ENCODE measurements at regions not wholly inside any gene's neighbourhood (a gene's known extent, or its start where the extent isn't known, plus 50 kb on each side); places are given as distances from the start of the nearest gene placed in this dataset.

DNA sequence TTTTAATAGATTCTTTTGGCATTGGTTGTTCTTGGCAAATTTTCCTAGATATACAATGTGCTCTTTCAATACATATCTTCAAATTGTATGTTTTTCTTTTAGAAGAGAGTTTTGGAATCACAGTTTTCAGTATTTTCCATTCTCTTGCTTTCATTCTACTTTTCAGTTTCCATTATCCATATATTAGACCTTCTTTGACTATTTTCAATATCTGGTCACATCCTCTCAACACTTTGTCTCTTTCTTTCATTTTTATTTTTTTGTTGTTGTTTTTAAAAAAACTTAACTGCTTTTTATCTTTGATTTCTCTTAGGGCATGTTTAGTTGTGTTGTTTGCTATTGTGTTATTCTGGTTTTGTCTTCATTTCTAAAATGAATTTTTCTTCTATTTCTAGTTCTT, 59.9 kb upstream of the CLMN start:
- POLR2A ChIA-PET, result no interaction called here
- H3K4me3 ChIP-seq (ENCODE audit: low read depth, low read length), result no peak overlapping the region
- H3K4me1 ChIP-seq (ENCODE audit: control insufficient read depth, insufficient read depth, low read length), result no peaks in the 10 kb centered on the region
- no peaks in the 10 kb centered on the region for H3K36me3 ChIP-seq (ENCODE audit: control insufficient read depth in 2 of 2, insufficient read depth in 1 of 2, low read length in 2 of 2)
- H3K27ac ChIP-seq (ENCODE audit: extremely low read depth, low read depth, low read length), result no peak overlapping the region
- H3K9me3 ChIP-seq (ENCODE audit: control insufficient read depth, insufficient read depth, low read depth, low read length), result no peaks in the 10 kb centered on the region
- CTCF ChIA-PET, result interaction anchor here (0.6 to 1.4 kb wide), 2 partner anchors 18 to 20 kb away, joined by 3 to 6 read pairs; no protein-coding TSS in a partner anchor
- TF ChIP-seq ZNF837 (tag by site-specific recombination; IDR thresholded peaks at IDR 0.05), result no peak
- TF ChIP-seq ZNF362 (tag by site-specific recombination; IDR thresholded peaks at IDR 0.05), result no peak
- no peak for TF ChIP-seq ZNF473 (tag by site-specific recombination; IDR thresholded peaks at IDR 0.05)
- TF ChIP-seq ZNF133 (tag by site-specific recombination; IDR thresholded peaks at IDR 0.05), result peak; percentile 100
- TF ChIP-seq ATF2 (tag by site-specific recombination; IDR thresholded peaks at IDR 0.05; ENCODE audit: low read depth), result no peak
- TF ChIP-seq ZNF585B (tag by site-specific recombination; IDR thresholded peaks at IDR 0.05), result no peak; the same call in 1 of the 2 replicates
- no peak for TF ChIP-seq ZNF449 (tag by site-specific recombination; IDR thresholded peaks at IDR 0.05)
- no peak for TF ChIP-seq ZSCAN5A (tag by site-specific recombination; IDR thresholded peaks at IDR 0.05)
- TF ChIP-seq MEIS1 (CRISPR knock-in tag; IDR thresholded peaks at IDR 0.05; ENCODE audit: borderline replicate concordance), result no peak
- TF ChIP-seq ZNF510 (tag by site-specific recombination; IDR thresholded peaks at IDR 0.05; ENCODE audit: insufficient replicate concordance), result peak; percentile 27
- TF ChIP-seq, protein P1, sequence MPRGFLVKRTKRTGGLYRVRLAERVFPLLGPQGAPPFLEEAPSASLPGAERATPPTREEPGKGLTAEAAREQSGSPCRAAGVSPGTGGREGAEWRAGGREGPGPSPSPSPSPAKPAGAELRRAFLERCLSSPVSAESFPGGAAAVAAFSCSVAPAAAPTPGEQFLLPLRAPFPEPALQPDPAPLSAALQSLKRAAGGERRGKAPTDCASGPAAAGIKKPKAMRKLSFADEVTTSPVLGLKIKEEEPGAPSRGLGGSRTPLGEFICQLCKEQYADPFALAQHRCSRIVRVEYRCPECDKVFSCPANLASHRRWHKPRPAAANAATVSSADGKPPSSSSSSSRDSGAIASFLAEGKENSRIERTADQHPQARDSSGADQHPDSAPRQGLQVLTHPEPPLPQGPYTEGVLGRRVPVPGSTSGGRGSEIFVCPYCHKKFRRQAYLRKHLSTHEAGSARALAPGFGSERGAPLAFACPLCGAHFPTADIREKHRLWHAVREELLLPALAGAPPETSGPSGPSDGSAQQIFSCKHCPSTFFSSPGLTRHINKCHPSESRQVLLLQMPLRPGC (tag by site-specific recombination; IDR thresholded peaks at IDR 0.05), result no peak
- TF ChIP-seq, protein P2, sequence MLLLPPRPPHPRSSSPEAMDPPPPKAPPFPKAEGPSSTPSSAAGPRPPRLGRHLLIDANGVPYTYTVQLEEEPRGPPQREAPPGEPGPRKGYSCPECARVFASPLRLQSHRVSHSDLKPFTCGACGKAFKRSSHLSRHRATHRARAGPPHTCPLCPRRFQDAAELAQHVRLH (tag by site-specific recombination; IDR thresholded peaks at IDR 0.05), result no peak
- no peak for TF ChIP-seq ZNF830 (tag by site-specific recombination; IDR thresholded peaks at IDR 0.05; ENCODE audit: low read depth)
- TF ChIP-seq GLIS1 (tag by site-specific recombination; IDR thresholded peaks at IDR 0.05), result no peak
- 0 out of 2 replicates have a peak, but pooled peaks have one; percentile 54 for TF ChIP-seq TRIM28 (IDR thresholded peaks at IDR 0.05; ENCODE audit: borderline replicate concordance, low read length)
- no peak for TF ChIP-seq KLF16 (tag by site-specific recombination; IDR thresholded peaks at IDR 0.05)
- TF ChIP-seq, protein P3, sequence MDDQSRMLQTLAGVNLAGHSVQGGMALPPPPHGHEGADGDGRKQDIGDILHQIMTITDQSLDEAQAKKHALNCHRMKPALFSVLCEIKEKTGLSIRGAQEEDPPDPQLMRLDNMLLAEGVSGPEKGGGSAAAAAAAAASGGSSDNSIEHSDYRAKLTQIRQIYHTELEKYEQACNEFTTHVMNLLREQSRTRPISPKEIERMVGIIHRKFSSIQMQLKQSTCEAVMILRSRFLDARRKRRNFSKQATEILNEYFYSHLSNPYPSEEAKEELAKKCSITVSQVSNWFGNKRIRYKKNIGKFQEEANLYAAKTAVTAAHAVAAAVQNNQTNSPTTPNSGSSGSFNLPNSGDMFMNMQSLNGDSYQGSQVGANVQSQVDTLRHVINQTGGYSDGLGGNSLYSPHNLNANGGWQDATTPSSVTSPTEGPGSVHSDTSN (CRISPR knock-in tag; IDR thresholded peaks at IDR 0.05), result no peak
- TF ChIP-seq, protein P4, sequence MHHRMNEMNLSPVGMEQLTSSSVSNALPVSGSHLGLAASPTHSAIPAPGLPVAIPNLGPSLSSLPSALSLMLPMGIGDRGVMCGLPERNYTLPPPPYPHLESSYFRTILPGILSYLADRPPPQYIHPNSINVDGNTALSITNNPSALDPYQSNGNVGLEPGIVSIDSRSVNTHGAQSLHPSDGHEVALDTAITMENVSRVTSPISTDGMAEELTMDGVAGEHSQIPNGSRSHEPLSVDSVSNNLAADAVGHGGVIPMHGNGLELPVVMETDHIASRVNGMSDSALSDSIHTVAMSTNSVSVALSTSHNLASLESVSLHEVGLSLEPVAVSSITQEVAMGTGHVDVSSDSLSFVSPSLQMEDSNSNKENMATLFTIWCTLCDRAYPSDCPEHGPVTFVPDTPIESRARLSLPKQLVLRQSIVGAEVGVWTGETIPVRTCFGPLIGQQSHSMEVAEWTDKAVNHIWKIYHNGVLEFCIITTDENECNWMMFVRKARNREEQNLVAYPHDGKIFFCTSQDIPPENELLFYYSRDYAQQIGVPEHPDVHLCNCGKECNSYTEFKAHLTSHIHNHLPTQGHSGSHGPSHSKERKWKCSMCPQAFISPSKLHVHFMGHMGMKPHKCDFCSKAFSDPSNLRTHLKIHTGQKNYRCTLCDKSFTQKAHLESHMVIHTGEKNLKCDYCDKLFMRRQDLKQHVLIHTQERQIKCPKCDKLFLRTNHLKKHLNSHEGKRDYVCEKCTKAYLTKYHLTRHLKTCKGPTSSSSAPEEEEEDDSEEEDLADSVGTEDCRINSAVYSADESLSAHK (tag by site-specific recombination; IDR thresholded peaks at IDR 0.05), result no peak
- no peak for TF ChIP-seq ZNF2 (tag by site-specific recombination; IDR thresholded peaks at IDR 0.05)
- TF ChIP-seq, protein P5, sequence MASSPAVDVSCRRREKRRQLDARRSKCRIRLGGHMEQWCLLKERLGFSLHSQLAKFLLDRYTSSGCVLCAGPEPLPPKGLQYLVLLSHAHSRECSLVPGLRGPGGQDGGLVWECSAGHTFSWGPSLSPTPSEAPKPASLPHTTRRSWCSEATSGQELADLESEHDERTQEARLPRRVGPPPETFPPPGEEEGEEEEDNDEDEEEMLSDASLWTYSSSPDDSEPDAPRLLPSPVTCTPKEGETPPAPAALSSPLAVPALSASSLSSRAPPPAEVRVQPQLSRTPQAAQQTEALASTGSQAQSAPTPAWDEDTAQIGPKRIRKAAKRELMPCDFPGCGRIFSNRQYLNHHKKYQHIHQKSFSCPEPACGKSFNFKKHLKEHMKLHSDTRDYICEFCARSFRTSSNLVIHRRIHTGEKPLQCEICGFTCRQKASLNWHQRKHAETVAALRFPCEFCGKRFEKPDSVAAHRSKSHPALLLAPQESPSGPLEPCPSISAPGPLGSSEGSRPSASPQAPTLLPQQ (tag by site-specific recombination; IDR thresholded peaks at IDR 0.05), result no peak
- TF ChIP-seq ZNF274 (IDR thresholded peaks at IDR 0.05; ENCODE audit: low read length), result no peak
- TF ChIP-seq ZNF274 (tag by site-specific recombination; IDR thresholded peaks at IDR 0.05; ENCODE audit: borderline replicate concordance), result no peak
- TF ChIP-seq ZBTB7A (tag by site-specific recombination; IDR thresholded peaks at IDR 0.05; ENCODE audit: low read depth), result no peak

All from HEK293 (cell line).